AG08395 (cell line): ENCODE measurements at regions not wholly inside any gene's neighbourhood (a gene's known extent, or its start where the extent isn't known, plus 50 kb on each side); places are given as distances from the start of the nearest gene placed in this dataset.
"Not testable (repeated sequence)": the region's sequence is repeated elsewhere in the genome, so short reads cannot be mapped to it uniquely, and the experiment has no call there.

Source experiments
- DNase-seq: peaks from one replicate; pipeline ENCODE4 v3.0.0; 2012; ENCODE audit warnings: mixed read lengths, low spot score

DNA sequence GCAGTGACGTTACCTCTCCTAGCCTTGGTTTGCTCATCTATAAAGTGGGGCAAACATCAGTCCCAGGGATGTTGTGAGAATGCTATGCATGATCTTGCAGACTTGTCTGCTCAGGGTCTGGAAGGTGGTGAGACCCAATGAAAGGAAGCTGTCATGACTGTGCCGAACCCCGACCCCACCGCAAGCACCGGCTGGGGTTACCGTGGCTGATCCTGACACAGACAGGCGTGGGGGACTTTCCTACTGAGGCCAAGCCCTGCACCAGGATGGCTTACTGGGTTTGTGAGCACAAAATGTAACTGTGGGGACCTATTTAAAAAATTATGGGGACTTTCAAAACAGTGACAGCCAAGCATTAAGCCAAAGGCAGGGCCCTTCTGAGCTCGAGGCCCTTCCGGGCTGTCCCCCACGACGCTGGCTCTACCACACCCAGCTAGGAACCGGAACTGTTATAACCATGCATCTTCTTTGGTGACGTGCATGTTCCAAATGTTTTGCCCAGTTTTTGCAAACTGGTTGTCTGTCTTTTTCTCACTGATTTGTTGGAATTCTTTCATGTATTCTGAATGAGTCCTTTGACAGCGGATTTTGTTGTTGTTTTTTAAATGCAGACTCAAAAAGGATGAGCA lies 76.6 kb upstream of the PMEPA1 start:
- no peak for DNase-seq

DNA sequence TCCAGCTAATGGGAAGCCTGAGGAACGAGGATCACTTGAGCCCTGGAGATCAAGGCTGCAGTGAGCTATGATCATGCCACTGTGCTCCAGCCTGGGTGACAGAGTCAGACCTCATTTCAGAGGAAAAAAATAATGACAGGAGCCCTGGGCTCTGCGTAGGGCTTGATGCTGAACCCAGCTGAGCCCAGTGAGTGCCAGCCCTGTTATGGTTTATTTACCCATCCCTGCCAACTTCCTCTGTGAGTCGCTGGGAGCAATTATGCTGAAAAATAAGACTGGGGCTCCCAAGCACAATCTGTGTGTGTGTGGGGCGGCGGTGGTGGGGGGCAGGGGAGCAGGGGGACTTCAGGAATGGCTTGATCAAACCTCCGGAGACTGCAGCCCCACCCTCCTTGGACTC lies 75.9 kb upstream of the PMEPA1 start:
- DNase-seq = no peak

DNA sequence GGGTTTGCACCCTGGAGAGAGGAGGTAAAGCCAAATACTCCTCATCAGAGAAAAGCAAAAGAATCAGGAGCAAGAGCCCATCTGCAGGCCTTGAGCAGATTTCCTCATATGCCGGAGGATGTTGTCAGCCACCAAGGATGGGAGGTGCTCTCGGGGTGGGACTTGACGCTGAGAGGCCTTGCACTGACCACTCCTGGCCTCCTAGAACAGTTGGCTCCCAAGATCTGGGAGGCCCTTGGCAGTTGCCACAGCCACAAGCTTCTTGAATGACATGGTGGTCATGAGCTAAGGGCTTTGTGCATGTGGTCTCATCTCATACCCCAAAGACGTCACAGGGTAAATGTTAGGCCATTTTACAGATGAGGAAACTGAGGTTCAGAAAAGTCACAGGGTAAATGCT lies 75.2 kb upstream of the PMEPA1 start:
- DNase-seq = no peak

DNA sequence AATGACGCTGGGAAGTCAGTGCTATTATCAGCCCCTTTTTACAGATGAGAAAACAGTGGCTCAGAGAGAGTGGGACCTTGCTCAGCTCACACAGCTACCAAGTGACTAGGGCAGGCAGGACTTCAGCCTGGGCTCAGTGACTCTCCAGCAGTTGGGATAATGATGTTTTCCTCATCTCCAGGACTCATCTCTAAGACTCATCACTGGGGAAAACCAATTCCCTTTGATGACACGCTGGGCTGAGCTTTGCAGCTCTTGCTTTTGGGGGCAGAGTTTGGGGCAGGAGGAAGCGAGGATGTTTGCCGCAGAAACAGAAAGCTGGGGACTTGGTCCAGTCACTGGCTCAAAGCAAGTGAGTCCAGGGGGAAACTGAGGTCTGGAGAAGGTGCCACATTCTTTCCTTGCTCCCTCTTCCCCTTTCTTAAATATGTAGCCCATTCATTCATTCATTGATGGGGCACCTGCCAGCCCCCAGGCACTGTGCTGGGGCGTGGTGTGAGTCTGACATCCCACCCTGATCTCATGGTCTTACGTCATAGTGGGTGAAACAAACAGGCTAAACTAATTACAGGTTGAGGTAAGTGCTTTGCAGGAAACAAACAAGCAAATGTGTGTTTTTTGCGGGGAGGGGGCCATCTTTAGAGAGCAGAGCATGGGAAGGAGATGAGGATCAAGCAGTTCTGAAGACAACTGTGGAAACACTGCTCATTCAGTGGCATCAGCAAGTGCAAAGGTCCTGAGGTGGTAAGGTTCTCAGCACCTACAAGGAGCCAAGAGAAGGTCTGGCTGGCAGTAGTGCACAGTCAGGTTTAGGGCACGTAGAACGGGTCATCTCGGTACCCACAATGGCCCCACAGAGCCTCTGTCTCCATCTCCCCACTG lies 74.4 kb upstream of the PMEPA1 start:
- DNase-seq = no peak

DNA sequence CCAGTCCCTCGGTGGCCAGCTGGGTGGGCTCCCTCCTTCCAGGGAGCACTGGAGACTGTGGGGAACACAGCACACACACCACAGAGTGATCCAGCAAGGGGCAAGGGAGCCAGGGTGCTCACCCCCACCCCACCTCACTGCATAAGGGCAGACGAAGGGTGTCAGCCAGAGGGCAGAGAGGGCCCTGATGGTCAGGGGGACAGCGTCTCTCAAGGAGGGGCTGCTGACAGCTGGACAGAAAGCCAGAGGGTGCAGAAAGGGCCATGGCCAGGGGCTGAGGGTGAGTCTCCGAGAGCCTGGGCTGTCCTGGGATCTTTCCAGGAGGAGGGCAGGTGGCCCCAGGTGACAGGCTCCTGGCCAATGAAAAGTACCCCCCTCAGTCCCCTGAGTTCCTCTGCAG lies 73.4 kb upstream of the PMEPA1 start:
- no peak for DNase-seq

DNA sequence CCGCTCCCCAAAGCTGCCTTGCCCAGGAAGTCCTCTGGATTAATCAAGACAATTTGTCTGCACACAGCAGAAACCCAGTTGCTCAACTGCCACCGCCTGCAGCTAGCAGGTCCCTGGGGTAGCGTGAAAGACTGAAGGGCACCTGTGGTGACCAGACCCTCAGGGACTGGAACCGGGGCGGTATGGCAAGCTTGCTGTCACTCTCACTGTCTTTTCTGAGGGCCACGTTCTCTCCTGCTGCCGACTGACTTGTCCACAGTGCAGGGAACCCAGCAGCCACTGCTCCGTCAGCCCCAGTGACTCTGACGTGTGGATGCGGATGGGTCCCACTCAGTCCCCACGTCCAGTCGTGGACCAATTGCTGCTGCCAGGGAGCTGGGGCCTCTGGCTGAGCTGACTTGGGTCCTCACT lies 72.8 kb upstream of the PMEPA1 start:
- no peak for DNase-seq

DNA sequence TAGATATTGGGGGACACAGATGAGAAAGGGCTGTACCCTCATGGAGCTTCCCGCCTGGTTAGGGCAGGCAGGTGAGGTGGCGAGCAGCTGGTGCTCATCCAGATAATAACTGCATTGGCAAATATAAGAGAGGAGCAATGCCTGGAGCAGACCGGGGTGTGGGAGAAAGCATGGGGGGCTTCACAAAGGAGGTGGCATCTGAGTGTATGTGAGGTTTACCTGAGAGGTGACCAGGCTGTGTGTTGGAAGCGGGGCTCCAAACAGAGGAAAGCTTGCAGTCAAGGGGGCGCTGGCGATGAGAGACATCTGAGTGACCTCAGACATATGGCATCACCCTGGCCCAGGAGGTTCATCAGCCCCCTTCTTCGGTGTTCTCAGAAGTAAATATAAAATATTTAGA lies 72.1 kb upstream of the PMEPA1 start:
- no peak for DNase-seq

DNA sequence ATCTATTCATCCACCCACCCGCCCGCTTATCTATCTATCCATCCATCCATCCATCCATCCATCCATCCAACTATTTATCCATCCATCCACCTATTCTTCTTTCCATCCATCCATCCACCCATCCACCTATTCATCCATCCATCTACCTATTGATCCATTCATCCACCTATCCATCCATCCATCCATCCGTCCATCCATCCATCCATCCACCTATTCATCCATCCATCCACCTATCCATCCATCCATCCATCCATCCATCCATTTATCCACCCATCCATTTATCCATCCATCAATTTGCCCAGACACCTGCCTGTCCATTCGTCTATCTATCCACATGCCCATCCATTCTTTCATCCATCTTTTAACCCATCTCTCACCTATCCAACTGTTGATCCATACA lies 71.1 kb upstream of the PMEPA1 start:
- no peak for DNase-seq

DNA sequence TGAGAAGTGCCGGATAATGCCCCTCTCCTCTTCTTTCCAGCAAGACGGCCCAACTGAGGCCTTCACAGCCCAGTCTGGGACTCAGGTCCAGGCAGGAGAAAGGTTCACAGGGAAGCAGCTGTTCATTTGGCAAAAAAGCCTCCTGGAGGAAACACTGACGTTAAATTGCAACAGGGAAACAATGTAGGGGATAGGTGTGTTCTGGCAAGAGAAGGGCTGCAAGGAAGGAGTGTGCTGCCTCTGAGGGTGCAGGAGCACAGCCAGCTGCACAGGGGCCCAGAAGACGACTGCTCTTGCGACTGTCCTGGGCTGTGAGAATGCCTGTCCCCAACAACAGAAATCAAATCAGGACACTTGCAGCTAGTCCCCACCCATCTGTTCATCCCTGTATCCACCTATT lies 70.6 kb upstream of the PMEPA1 start:
- no peak for DNase-seq

DNA sequence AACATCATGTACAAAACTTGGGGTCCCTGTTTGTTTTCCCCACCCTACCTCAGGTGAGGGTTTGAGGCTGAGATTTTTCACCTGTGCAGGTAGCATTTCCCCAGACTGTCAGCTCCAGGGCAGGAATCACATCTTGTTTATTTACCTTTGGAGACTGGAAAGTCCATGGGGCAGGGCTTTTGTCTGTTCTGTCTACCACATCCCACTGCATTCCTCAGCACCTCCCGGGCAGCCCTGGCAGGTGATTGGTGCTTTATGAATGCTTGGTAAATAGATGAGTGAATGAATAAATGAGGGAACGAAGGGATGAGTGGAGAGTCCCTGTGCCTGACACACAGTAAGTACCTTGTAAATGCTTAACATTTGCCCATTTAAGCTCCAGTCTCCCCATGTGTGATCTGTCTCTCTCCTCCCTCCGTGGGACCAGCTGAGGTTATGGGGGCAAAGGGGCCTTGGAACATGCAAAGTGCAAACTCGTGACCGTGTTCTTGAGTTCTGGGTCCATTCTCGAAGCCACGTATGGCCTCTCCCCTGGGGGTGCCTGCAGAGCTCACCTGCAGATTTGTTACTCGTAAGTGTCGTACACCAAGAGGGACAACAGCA lies 69.7 kb upstream of the PMEPA1 start:
- DNase-seq = no peak

DNA sequence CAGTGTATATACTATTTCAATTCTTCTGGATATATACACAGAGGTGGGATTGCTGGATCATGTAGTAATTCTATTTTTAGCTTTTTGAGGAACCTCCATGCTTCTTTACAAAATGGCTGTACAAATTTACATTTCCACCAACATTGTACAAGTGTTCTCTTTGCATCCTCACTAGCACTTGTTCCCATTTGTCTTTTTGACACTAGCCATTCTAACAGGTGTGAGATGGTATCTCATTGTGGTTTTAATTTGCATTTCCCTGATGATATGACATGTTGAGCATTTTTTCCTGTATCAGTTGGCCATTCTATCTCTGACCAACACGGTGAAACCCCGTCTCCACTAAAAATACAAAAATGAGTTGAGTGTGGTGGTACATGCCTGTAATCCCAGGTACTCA lies 68.1 kb upstream of the PMEPA1 start:
- DNase-seq = no peak

DNA sequence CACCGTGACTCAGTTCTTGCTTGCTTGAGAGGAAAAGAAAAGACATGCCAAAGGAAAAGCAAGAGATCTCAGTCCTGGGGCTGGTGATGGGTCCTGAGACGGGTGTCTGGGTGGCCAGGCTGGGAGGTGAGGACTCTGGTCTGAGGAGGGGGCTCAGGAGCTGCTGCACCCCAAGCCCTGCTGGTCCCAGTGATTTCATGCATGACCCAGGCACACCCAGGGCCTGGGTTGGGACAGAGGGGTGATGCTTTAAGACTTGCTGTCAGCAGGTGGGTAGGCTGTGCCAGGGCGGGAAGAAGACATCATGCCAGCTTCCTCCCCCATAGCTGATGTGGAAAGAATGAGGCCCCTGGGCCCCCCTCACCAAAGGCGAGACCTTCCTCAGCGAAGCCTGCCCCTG lies 65.1 kb upstream of the PMEPA1 start:
- DNase-seq = no peak

DNA sequence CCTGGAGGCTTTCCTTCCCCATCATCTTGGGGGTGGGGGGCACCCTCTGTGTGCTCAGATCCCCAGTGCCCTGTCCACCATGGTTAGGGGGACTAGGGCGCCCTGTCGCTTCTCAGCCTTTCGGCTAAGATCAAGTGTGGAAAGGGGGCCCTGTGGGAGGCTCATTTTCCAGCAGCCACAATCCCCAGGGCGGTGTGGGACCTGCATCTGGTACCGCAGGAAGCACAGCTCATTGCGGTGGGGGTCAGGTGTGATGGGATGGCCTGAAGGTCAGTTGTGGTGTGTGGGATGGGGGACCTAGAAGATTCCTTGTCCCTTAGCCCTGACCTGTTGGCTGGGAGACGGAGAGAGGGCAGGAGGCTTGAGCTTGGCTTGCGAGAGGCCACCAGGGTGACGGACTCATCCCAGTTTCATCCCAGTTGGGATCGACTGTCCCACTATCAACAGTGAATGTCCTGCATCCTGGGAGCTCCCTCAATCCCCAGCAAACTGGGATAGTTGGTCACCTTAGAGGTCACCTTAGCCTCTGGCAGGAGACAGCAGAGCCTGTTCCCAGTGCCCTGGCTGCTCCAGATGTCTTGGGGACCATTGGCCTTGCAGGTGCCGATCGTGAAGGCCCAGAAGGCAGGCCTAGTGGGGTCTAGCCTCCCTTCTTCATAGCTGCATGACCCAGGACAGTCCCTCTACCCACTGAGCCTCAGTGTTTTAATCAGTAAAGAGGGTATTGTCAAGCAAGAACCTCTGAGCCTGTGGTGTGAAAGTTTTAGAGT lies 64.5 kb upstream of the PMEPA1 start:
- DNase-seq = no peak

DNA sequence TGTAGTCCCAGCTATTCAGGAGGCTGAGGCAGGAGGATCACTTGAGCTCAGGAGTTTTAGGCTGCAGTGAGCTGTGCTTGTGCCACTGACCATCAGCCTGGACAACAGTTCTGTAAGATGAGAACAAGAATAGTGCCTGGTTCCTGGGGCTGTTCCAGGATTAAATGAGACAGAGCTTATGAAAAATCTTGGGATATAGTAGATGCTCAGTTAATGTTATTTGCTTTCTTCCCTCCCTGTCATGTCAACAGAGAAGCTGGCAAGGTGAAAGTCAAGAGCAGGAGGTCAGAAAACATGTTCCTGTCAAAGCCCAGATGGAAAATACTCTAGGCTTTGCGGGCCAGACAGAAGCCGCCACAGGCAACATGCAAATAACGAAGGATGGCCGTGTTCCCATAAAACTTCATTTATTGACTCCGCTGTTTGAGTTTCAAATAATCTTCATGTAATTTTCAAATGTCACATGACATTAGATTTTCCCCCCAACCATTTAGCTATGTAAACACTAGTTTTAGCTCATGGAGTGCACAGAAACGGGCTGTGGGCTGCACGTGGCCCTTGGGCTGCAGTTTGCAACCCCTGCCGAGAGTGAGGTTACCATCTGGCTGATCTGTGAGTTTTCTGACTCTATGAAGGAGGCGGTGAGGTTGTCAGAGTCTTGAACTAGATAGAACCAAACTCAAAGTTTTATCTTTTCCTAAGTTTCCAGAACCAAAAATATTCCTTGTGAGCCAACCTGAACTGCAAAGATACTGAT lies 63.4 kb upstream of the PMEPA1 start:
- DNase-seq = no peak

DNA sequence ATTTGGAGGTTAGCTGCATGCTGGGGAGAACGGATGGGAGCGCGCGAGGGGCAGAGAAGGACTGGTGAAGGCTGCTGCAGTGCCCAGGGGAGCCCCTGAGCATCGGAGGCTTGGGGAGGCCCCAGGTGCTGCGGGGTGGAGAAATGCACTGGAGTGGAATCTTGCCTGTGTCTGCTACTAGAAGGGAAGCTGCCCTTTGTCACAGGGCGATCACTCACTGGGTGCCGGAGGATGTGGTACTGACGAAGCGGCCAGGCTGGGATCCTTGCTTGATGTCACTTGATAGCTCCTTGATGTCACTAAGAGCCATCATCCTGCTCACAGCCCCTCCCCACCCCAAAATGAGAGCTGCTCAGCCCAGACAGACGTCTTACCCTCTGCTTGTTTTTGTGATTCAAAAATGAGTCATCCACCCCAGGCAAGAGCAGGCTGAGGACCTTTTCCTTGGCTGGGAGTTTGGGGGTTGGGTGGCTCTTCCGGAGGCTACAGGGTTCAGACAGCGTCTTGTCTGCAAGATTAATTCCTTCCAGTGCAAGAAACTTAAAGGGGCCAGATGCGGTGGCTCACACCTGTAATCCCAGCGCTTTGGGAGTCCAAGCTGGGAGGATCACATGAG lies 62.6 kb upstream of the PMEPA1 start:
- peak; percentile 85 for DNase-seq

DNA sequence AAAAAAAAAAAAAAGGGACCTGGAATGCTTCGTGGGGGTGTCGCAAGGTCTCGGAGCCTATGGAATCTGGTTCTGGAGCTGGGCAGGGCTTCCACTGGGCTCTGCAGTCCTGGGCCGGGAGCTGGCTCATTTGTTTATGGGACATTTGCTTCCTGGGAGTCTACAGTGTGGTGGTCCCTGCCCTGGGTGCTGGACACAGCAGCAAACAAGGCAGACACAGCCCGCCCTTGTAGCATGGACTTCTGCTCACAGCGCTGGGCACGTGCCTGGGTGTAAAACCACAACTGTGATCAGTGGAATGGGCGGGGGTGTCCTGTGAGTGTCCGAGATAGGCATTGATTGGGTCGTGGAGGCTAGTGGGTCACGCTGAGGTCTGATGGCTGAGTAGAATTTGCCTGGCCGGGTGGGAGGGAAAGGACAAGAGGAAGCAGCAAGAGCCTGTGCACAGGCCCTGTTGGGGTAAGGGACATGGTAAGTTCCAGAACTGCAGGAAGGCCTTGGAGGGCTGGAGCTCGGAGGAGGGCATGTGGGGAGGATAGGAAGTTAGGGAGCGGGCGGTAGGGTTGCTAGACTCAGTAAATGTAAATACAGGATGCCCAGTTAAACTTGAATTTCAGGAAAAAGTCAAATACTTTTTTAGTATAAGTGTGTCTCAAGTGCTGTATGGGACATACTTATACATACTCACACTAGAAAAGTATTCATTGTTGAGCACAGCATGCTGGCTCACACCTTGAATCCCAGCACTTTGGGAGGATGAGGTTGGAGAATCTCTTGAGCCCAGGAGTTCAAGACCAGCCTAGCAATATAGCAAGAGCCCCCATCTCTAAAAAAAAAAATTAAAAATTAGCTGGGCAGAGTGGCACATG lies 61.3 kb upstream of the PMEPA1 start:
- DNase-seq = no peak

DNA sequence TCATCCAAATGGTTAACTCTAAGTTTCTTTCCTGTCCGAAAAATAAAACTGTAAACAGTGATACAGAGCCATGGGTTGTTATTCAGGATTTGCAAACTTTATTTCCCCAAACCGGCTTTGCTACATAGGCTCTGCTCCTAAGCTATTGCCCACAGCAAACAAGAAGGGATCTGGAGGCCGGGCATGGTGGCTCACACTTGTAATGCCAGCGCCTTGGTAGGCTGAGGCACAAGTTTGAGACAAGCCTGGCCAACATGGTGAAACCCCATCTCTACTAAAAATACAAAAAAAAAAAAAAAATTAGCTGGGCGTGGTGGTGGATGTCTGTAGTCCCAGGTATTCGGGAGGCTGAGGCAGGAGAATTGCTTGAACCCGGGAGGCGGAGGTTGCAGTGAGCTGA lies 60.6 kb upstream of the PMEPA1 start:
- not testable (repeated sequence) for DNase-seq

DNA sequence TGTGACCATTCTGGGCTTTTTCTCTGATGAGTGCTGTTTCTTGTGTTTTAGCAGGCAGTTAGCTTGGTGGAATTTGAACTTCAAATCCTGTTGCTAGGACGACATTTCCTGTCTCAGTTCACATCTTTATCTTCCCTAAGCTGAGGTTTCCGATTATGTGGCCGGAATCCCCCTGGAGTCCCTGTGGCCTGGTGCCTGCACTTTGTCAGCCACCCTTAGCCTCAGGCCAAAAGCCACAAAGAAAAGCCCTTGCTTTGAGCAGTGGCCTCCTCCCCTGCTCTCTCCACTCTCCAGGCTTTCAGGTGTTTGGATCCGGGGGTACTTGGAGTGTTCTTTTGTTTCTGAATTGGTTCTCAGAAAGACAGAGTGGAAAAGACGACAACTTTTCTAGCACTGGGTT lies 59.9 kb upstream of the PMEPA1 start:
- no peak for DNase-seq

DNA sequence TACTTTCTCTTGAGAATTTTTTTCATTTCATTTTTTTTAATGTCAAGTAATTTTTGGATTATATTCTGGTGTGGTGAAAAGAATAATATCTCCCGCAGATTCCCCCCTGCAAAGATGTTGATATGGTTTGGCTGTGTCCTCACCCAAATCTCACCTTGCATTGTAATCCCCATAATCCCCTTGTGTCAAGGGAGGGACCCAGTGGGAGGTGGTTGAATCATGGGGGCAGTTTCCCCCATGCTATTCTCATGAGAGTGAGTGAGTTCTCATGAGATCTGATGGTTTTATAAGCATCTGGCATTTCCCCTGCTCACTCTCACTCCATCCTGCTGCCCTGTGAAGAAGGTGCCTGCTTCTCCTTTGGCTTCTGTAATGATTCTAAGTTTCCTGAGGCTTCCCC lies 58.7 kb upstream of the PMEPA1 start:
- DNase-seq = no peak

DNA sequence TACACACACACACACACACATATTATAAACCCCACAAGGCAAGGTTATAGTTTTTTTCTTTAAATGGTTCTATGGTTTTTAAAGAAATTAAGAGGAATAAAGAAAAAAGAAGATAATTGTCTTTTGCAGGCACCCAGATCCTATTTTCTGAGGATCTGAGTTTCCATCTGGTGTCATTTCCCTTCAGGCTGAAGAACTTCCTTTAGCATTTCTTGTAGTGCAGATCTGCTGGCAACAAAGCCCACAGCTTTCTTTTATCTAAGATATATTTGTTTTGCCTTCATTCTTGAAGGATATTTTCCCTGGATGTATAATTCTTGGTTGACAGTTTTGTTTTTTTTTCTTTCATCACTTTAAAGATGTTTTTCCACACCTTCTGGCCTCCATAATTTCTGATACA lies 57.6 kb upstream of the PMEPA1 start:
- DNase-seq = no peak

DNA sequence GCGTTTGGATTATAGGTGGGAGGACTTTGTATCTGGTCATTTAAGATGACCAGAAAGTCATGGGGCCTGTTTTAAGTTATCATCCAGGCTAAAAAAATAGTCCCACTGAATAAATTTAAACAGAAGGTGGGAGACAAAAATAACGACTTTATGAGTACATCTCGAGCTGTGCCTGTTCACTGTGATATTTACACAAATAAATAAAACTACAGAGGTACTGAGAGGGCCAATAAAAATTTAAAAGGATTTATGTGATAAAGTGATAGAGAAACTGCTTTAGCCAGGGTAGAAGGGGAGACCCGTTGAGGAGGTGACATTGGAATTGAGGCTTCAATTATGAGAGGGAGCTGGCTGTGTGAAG lies 53.4 kb upstream of the PMEPA1 start:
- DNase-seq = no peak
